Uterus (tissue), 3 donors: ENCODE measurements at regions not wholly inside any gene's neighbourhood (a gene's known extent, or its start where the extent isn't known, plus 50 kb on each side); places are given as distances from the start of the nearest gene placed in this dataset.

Source experiments
- DNase-seq, 2 donors: peaks; one replicate each; pipeline ENCODE4 v3.0.0-alpha.2; 2019 to 2020
- H3K27ac ChIP-seq, 2 donors: fragments of 200-600 bp; sonication (generic); 1 replicate in 1 of 2; 2 replicates in 1 of 2; pipeline ENCODE4 v1.5.1; 2016 to 2018
- H3K27me3 ChIP-seq, 2 donors: fragments of 200-600 bp; sonication (generic); one replicate each; pipeline ENCODE4 v1.5.1; 2018 to 2019; ENCODE audit warnings: control low read depth in 1 of 2
- H3K36me3 ChIP-seq, 2 donors: fragments of 200-600 bp; sonication (generic); one replicate each; pipeline ENCODE4 v1.5.1; 2019; ENCODE audit warnings: control low read depth in 1 of 2
- H3K4me1 ChIP-seq, 2 donors: fragments of 200-600 bp; sonication (generic); one replicate each; pipeline ENCODE4 v1.5.1; 2018 to 2019; ENCODE audit warnings: control low read depth in 1 of 2
- H3K4me3 ChIP-seq, 2 donors: fragments of 200-600 bp; sonication (generic); 1 replicate in 1 of 2; 2 replicates in 1 of 2; pipeline ENCODE4 v1.5.1; 2018 to 2019; ENCODE audit warnings: mild to moderate bottlenecking in 1 of 2
- H3K9me3 ChIP-seq, 2 donors: fragments of 200-600 bp; sonication (generic); one replicate each; pipeline ENCODE4 v1.5.1; 2019; ENCODE audit warnings: control low read depth in 1 of 2
- CTCF ChIP-seq, 4 experiments: fragments of 200-600 bp in 2 of 4; fragments of 450-650 bp in 2 of 4; sonication (generic) in 2 of 4; IDR thresholded peaks; one replicate each; pipeline ENCODE4 v1.5.1; 2016 to 2019; ENCODE audit warnings: antibody characterized with exemption in 4 of 4, mild to moderate bottlenecking in 2 of 4, moderate library complexity in 1 of 4
- POLR2A ChIP-seq, 2 donors: fragments of 450-650 bp; IDR thresholded peaks; one replicate each; pipeline ENCODE4 v1.6.1; 2016; ENCODE audit warnings: antibody characterized with exemption in 2 of 2, mild to moderate bottlenecking in 1 of 2, moderate library complexity in 1 of 2
- intact Hi-C: fragments of 100-400 bp; cut with DNase I; formaldehyde crosslinking; loops from one replicate; pipeline ENCODE4 v1.15.1; 2023; ENCODE audit warnings: low total_unique reads
- donor health status: DM: yes; HTN: yes; CAD: no.

DNA sequence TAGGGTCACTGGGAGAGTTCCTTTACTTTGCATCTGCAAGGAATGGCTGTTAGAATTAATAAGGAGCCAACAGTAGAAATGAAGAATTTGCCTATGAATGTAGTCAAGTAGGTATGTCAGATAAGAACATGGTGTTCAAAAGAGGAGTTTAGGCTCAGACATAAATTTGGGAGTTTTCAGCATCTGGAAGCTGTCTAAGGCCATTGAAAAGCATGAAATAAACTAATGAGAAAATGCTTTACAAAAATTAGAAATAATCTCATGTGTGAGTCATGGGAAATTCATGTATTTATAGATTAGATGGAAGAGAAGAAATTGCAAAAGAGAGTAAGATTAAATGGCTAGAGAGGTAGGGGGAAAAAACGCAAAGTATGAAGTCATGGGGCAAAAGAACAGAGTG lies 201.9 kb downstream of the DIPK2A start:
- Histone ChIP-seq H3K4me1 (no peaks in the 10 kb centered on the region), H3K9me3 (no peaks in the 10 kb centered on the region), H3K27ac (no peak overlapping the region), H3K4me3 (no peak overlapping the region), H3K27me3 (no peaks in the 10 kb centered on the region), H3K36me3 (no peaks in the 10 kb centered on the region)
- no peak for DNase-seq
- TF ChIP-seq POLR2A (IDR thresholded peaks at IDR 0.05) (no peak), CTCF (IDR thresholded peaks at IDR 0.05) (no peak)
- intact Hi-C loops, result no loop called here

GRCh38 chr3:144175644-144176425 lies 204.2 kb downstream of the DIPK2A start:
- no peaks in the 10 kb centered on the region for H3K27me3 ChIP-seq
- TF ChIP-seq POLR2A (IDR thresholded peaks at IDR 0.05) (no peak), CTCF (IDR thresholded peaks at IDR 0.05) (no peak)
- no peak overlapping the region for H3K27ac ChIP-seq
- no peaks in the 10 kb centered on the region for H3K36me3 ChIP-seq
- DNase-seq, result no peak
- H3K4me1 ChIP-seq, result no peaks in the 10 kb centered on the region
- no peak overlapping the region for H3K4me3 ChIP-seq
- intact Hi-C loops, result no loop called here
- no peaks in the 10 kb centered on the region for H3K9me3 ChIP-seq

DNA sequence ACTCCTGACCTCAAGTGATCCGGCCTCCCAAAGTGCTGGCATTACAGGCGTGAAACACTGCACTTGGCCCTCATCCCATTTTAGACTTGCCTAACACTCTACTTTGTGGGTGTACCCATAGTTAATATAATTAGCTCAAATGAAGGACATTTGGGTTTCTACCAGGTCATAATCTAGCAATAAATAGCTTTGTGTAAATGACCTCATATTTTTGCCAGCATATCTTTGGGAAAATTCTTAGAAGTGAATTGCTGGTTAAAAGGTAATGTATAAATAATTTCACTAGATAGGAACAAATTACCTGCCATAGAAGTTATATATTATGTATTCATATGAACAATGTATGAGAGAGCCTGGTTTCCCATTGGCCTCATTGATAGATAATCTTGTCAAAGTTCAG lies 206.0 kb downstream of the DIPK2A start:
- Histone ChIP-seq H3K36me3 (no peaks in the 10 kb centered on the region), H3K4me1 (no peaks in the 10 kb centered on the region), H3K27me3 (no peaks in the 10 kb centered on the region), H3K9me3 (no peaks in the 10 kb centered on the region), H3K4me3 (no peak overlapping the region), H3K27ac (no peak overlapping the region)
- intact Hi-C loops, result no loop called here
- DNase-seq, result no peak
- TF ChIP-seq POLR2A (IDR thresholded peaks at IDR 0.05) (no peak), CTCF (IDR thresholded peaks at IDR 0.05) (no peak)

- no peak for DNase-seq
- Histone ChIP-seq H3K4me3 (no peak overlapping the region), H3K4me1 (no peaks in the 10 kb centered on the region), H3K9me3 (no peaks in the 10 kb centered on the region), H3K27ac (no peak overlapping the region), H3K27me3 (no peaks in the 10 kb centered on the region), H3K36me3 (no peaks in the 10 kb centered on the region)
- TF ChIP-seq CTCF (IDR thresholded peaks at IDR 0.05) (no peak), POLR2A (IDR thresholded peaks at IDR 0.05) (no peak)
- intact Hi-C loops, result no loop called here
Observed at GRCh38 chr3:144178607-144179006, 207.0 kb downstream of the DIPK2A start.

- Histone ChIP-seq H3K9me3 (no peaks in the 10 kb centered on the region), H3K4me3 (no peak overlapping the region)
- intact Hi-C loops, result no loop called here
Observed at GRCh38 chr3:144181062-144181461, 209.4 kb downstream of the DIPK2A start.

More at GRCh38 chr3:144181062-144181461, 209.4 kb downstream of the DIPK2A start:
- Histone ChIP-seq H3K4me1 (no peaks in the 10 kb centered on the region), H3K27ac (no peak overlapping the region), H3K36me3 (no peaks in the 10 kb centered on the region), H3K27me3 (no peaks in the 10 kb centered on the region)
- TF ChIP-seq POLR2A (IDR thresholded peaks at IDR 0.05), result no peak
- no peak for TF ChIP-seq CTCF (IDR thresholded peaks at IDR 0.05)
- DNase-seq, result no peak
